ENCODE measurements at regions not wholly inside any gene's neighbourhood (a gene's known extent, or its start where the extent isn't known, plus 50 kb on each side); places are given as distances from the start of the nearest gene placed in this dataset.

- no peak overlapping the region for H4K12ac ChIP-seq (ENCODE audit: low read depth, low read length)
- H3K18ac ChIP-seq (ENCODE audit: low read length): no peak overlapping the region
- no peak overlapping the region for H3K23ac ChIP-seq (ENCODE audit: low read length)
- H3K4ac ChIP-seq (ENCODE audit: low read depth, low read length): no peak overlapping the region
- peaks cover 0 to under 1% of the 10 kb centered on the region in 2 experiments for H3K4me1 ChIP-seq (ENCODE audit: control insufficient read depth in 1 of 2, insufficient read depth in 2 of 2, low read length in 2 of 2)
- no peak for DNase-seq
- H3K36me3 ChIP-seq (ENCODE audit: control insufficient read depth in 1 of 2, insufficient read depth in 2 of 2, low read length in 2 of 2): no peaks in the 10 kb centered on the region
- H2BK120ac ChIP-seq (ENCODE audit: insufficient read depth, low read length, poor library complexity): no peak overlapping the region
- no CpG with 5 or more reads among the region's 3 CpGs for WGBS (ENCODE audit: extremely low coverage, insufficient coverage, insufficient read length)
- H3K9ac ChIP-seq (ENCODE audit: low read length): no peak overlapping the region
- H3K14ac ChIP-seq (ENCODE audit: low read length): no peak overlapping the region
- no peak overlapping the region for H2BK12ac ChIP-seq (ENCODE audit: low read length)
- H4K91ac ChIP-seq (ENCODE audit: low read depth, low read length): no peak overlapping the region
- H3K4me3 ChIP-seq (ENCODE audit: low read depth, low read length): no peak overlapping the region
- H2AFZ ChIP-seq (ENCODE audit: insufficient read depth, low read length, poor library complexity): no peak overlapping the region
- H3K79me1 ChIP-seq (ENCODE audit: low read length): no peaks in the 10 kb centered on the region
- no peak overlapping the region for H3K4me2 ChIP-seq (ENCODE audit: low read length)
- no peaks in the 10 kb centered on the region for H3K9me3 ChIP-seq (ENCODE audit: insufficient read depth, low read depth, low read length)
- no peak overlapping the region for H2BK5ac ChIP-seq (ENCODE audit: low read depth, low read length, poor library complexity)
- H3K27ac ChIP-seq (ENCODE audit: low read depth, low read length): no peak overlapping the region
- no peak overlapping the region for H2AK5ac ChIP-seq (ENCODE audit: low read length)
- no peak overlapping the region for H4K8ac ChIP-seq (ENCODE audit: low read depth, low read length)
- H3K79me2 ChIP-seq (ENCODE audit: control insufficient read depth, insufficient read depth, low read length, poor library complexity): no peaks in the 10 kb centered on the region
- no peaks in the 10 kb centered on the region for H3K27me3 ChIP-seq (ENCODE audit: insufficient read depth, low read length)
Observed at GRCh38 chr1:234689236-234689635, 79.3 kb upstream of the IRF2BP2 start.

GRCh38 chr1:234687011-234687410 lies 77.0 kb upstream of the IRF2BP2 start:
- Histone ChIP-seq H4K12ac (ENCODE audit: low read depth, low read length) (no peak overlapping the region), H3K9ac (ENCODE audit: low read length) (no peak overlapping the region), H3K36me3 (ENCODE audit: control insufficient read depth in 1 of 2, insufficient read depth in 2 of 2, low read length in 2 of 2) (no peaks in the 10 kb centered on the region), H3K4ac (ENCODE audit: low read depth, low read length) (no peak overlapping the region), H3K27ac (ENCODE audit: low read depth, low read length) (no peak overlapping the region), H4K8ac (ENCODE audit: low read depth, low read length) (no peak overlapping the region), H2BK5ac (ENCODE audit: low read depth, low read length, poor library complexity) (no peak overlapping the region), H2AFZ (ENCODE audit: insufficient read depth, low read length, poor library complexity) (no peak overlapping the region), H2BK120ac (ENCODE audit: insufficient read depth, low read length, poor library complexity) (no peak overlapping the region), H2BK12ac (ENCODE audit: low read length) (no peak overlapping the region), H3K4me2 (ENCODE audit: low read length) (no peak overlapping the region), H3K18ac (ENCODE audit: low read length) (no peak overlapping the region), H3K9me3 (ENCODE audit: insufficient read depth, low read depth, low read length) (peaks cover under 1% of the 10 kb centered on the region), H3K14ac (ENCODE audit: low read length) (no peak overlapping the region), H3K79me1 (ENCODE audit: low read length) (peaks cover 2% of the 10 kb centered on the region), H3K23ac (ENCODE audit: low read length) (no peak overlapping the region), H3K79me2 (ENCODE audit: control insufficient read depth, insufficient read depth, low read length, poor library complexity) (no peaks in the 10 kb centered on the region), H2AK5ac (ENCODE audit: low read length) (no peak overlapping the region), H3K4me3 (ENCODE audit: low read depth, low read length) (no peak overlapping the region), H3K27me3 (ENCODE audit: insufficient read depth, low read length) (no peaks in the 10 kb centered on the region), H3K4me1 (ENCODE audit: control insufficient read depth in 1 of 2, insufficient read depth in 2 of 2, low read length in 2 of 2) (peaks cover 2 to 4% of the 10 kb centered on the region in 2 experiments), H4K91ac (ENCODE audit: low read depth, low read length) (no peak overlapping the region)
- WGBS (ENCODE audit: extremely low coverage, insufficient coverage, insufficient read length): no CpG with 5 or more reads among the region's 2 CpGs
- no peak for DNase-seq

- Histone ChIP-seq H3K27me3 (ENCODE audit: insufficient read depth, low read length) (no peaks in the 10 kb centered on the region), H2BK120ac (ENCODE audit: insufficient read depth, low read length, poor library complexity) (no peak overlapping the region), H3K14ac (ENCODE audit: low read length) (no peak overlapping the region), H2AK5ac (ENCODE audit: low read length) (no peak overlapping the region), H4K12ac (ENCODE audit: low read depth, low read length) (no peak overlapping the region), H2BK12ac (ENCODE audit: low read length) (no peak overlapping the region), H3K4me3 (ENCODE audit: low read depth, low read length) (no peak overlapping the region), H4K8ac (ENCODE audit: low read depth, low read length) (no peak overlapping the region), H3K4me2 (ENCODE audit: low read length) (no peak overlapping the region), H3K23ac (ENCODE audit: low read length) (no peak overlapping the region), H3K27ac (ENCODE audit: low read depth, low read length) (no peak overlapping the region), H3K79me2 (ENCODE audit: control insufficient read depth, insufficient read depth, low read length, poor library complexity) (no peaks in the 10 kb centered on the region), H3K4ac (ENCODE audit: low read depth, low read length) (no peak overlapping the region), H4K91ac (ENCODE audit: low read depth, low read length) (no peak overlapping the region), H3K9me3 (ENCODE audit: insufficient read depth, low read depth, low read length) (peaks cover 1% of the 10 kb centered on the region), H3K4me1 (ENCODE audit: control insufficient read depth in 1 of 2, insufficient read depth in 2 of 2, low read length in 2 of 2) (peaks cover 2 to 4% of the 10 kb centered on the region in 2 experiments), H3K79me1 (ENCODE audit: low read length) (peaks cover 2% of the 10 kb centered on the region), H3K36me3 (ENCODE audit: control insufficient read depth in 1 of 2, insufficient read depth in 2 of 2, low read length in 2 of 2) (no peaks in the 10 kb centered on the region), H3K18ac (ENCODE audit: low read length) (no peak overlapping the region), H2BK5ac (ENCODE audit: low read depth, low read length, poor library complexity) (no peak overlapping the region), H2AFZ (ENCODE audit: insufficient read depth, low read length, poor library complexity) (no peak overlapping the region), H3K9ac (ENCODE audit: low read length) (no peak overlapping the region)
- no CpG with 5 or more reads among the region's 1 CpG for WGBS (ENCODE audit: extremely low coverage, insufficient coverage, insufficient read length)
- DNase-seq: no peak
Observed at GRCh38 chr1:234686035-234686434, 76.1 kb upstream of the IRF2BP2 start.

- peaks cover 1% of the 10 kb centered on the region for H3K9me3 ChIP-seq (ENCODE audit: insufficient read depth, low read depth, low read length)
- H3K9ac ChIP-seq (ENCODE audit: low read length): no peak overlapping the region
- no peak overlapping the region for H3K27ac ChIP-seq (ENCODE audit: low read depth, low read length)
- no peak overlapping the region for H3K23ac ChIP-seq (ENCODE audit: low read length)
- DNase-seq: no peak
- H3K36me3 ChIP-seq (ENCODE audit: control insufficient read depth in 1 of 2, insufficient read depth in 2 of 2, low read length in 2 of 2): no peaks in the 10 kb centered on the region
- no peak overlapping the region for H3K14ac ChIP-seq (ENCODE audit: low read length)
- H4K91ac ChIP-seq (ENCODE audit: low read depth, low read length): no peak overlapping the region
- H4K12ac ChIP-seq (ENCODE audit: low read depth, low read length): no peak overlapping the region
- WGBS (ENCODE audit: extremely low coverage, insufficient coverage, insufficient read length): no CpG with 5 or more reads among the region's 2 CpGs
- peaks cover 2% of the 10 kb centered on the region for H3K79me1 ChIP-seq (ENCODE audit: low read length)
- no peak overlapping the region for H2BK12ac ChIP-seq (ENCODE audit: low read length)
- no peak overlapping the region for H2AK5ac ChIP-seq (ENCODE audit: low read length)
- H3K4ac ChIP-seq (ENCODE audit: low read depth, low read length): no peak overlapping the region
- H4K8ac ChIP-seq (ENCODE audit: low read depth, low read length): no peak overlapping the region
- no peak overlapping the region for H2BK5ac ChIP-seq (ENCODE audit: low read depth, low read length, poor library complexity)
- no peak overlapping the region for H3K4me3 ChIP-seq (ENCODE audit: low read depth, low read length)
- H3K18ac ChIP-seq (ENCODE audit: low read length): no peak overlapping the region
- no peaks in the 10 kb centered on the region for H3K27me3 ChIP-seq (ENCODE audit: insufficient read depth, low read length)
- H2AFZ ChIP-seq (ENCODE audit: insufficient read depth, low read length, poor library complexity): no peak overlapping the region
- H3K4me1 ChIP-seq (ENCODE audit: control insufficient read depth in 1 of 2, insufficient read depth in 2 of 2, low read length in 2 of 2): peaks cover 2 to 4% of the 10 kb centered on the region in 2 experiments
- H3K4me2 ChIP-seq (ENCODE audit: low read length): no peak overlapping the region
- H2BK120ac ChIP-seq (ENCODE audit: insufficient read depth, low read length, poor library complexity): no peak overlapping the region
- no peaks in the 10 kb centered on the region for H3K79me2 ChIP-seq (ENCODE audit: control insufficient read depth, insufficient read depth, low read length, poor library complexity)
Observed at GRCh38 chr1:234684856-234685255, 74.9 kb upstream of the IRF2BP2 start.
